ENCODE measurements at regions not wholly inside any gene's neighbourhood (a gene's known extent, or its start where the extent isn't known, plus 50 kb on each side); places are given as distances from the start of the nearest gene placed in this dataset.

GRCh38 chrX:88416965-88417364, 330.1 kb upstream of the CPXCR1 start:
- no peak for DNase-seq (ENCODE audit: low read depth)

DNA sequence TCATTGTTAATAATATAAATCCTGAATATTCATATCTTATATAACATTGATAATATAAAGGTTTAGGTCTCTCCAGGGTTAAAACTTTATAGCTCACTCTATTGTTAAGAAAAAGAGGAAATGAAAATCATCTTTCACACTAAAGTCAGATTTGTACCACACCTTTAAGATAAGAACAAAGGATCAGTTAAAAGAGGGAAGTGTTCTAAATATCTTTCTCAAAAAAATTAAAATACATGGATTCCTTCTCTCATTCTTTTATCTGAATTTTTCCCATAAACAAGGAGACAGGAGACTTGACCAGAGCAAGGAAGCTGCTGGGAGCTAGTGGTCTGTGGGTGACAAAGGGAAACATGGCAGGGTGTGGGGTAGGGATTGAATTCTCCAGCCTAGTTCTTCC, 323.0 kb upstream of the CPXCR1 start:
- no peak for DNase-seq (ENCODE audit: low read depth)

DNA sequence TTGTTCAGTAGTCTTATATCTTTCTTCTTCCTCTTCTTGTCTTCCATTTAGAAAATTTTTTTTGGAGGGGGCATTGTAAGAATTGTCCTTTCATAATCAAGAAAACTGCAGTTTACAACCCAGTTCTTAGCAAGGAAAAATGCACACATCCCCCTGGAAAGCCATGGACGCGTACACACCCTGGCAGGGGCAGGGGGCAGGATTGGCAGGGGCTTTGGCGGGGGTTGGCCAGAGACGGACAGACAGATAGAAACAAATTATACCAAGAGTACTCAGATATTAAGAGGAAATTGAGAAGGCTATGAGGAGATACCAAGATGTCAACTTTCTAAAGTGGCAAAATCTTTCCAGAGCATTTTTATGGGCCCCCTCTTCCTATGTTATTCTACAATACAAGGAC, 322.5 kb upstream of the CPXCR1 start:
- no peak for DNase-seq (ENCODE audit: low read depth)

DNA sequence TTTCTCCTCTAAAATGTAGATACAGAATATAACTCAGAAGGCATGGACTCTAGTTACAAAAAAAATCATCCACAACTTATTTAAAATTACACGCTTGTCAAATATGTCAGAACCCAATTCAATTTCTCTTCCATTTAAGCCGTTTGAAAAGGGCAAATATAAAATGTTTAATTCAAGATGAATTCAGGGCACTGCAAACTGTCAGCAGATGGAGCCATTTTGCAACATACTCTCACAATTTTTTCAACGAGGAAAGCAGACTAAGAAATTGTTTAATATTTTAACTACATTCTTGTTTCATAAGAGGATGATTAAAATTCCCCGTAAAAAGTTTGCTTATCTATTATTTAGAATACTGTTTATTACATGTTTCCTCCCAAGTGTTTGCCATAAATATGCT, 321.3 kb upstream of the CPXCR1 start:
- DNase-seq (ENCODE audit: low read depth): no peak

DNA sequence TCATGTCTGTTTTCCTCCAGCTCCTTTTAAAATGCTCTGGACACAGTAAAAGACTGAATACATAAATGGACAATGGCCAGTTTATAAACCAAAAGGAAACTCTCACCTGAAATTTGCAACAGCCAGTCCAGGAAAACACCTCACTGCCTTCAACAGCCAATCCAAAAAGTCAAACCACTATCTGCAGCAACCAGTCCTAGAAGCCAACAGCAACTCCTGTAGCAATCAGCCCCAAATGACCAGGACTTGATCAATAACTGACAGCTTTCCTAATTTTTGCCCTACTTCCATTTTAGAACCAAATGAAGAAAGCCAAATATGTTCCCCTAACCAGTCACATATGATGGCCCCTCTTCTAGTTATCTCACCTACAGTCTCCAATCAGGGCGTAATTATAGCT, 309.5 kb upstream of the CPXCR1 start:
- DNase-seq (ENCODE audit: low read depth): no peak

DNA sequence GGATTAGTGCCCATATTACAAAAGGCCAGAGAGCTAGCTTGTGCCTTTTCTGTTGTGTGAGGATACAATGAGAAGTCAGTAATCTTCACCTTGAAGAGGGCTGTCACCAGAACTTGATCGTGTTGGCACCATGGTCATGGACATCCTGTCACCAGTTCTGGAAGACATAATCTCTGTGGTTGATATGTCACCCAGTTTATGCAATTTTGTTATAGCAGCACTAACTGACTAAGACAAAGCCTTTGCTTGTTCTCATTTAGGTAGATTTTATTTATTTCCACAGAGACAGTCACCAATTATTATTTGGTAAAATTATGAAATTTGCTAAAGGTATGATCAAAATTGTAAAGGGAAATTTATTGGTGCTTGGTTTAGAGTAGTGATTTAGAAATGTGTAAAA, 308.8 kb upstream of the CPXCR1 start:
- no peak for DNase-seq (ENCODE audit: low read depth)

- DNase-seq (ENCODE audit: low read depth): no peak
These were observed 307.1 kb upstream of the CPXCR1 start for GRCh38 chrX:88439935-88440334.

Data from activated gamma-delta T cell treated with anti-CD3 and anti-CD28 coated beads, Interleukin-2, amount 50 U/mL, for 16 hours (primary cell).